Loucy (cell line): ENCODE measurements at regions not wholly inside any gene's neighbourhood (a gene's known extent, or its start where the extent isn't known, plus 50 kb on each side); places are given as distances from the start of the nearest gene placed in this dataset.

Source experiments
- H2AFZ ChIP-seq: fragments of 200-600 bp; sonication (generic); 2 replicates; pipeline ENCODE4 v1.6.0; 2016; ENCODE audit warnings: antibody characterized with exemption, mild to moderate bottlenecking, low read length, moderate library complexity
- H3F3A ChIP-seq: fragments of 200-600 bp; 2 replicates; pipeline ENCODE4 v1.6.0; 2016; ENCODE audit warnings: antibody characterized with exemption, low read depth, mild to moderate bottlenecking
- H3K27me3 ChIP-seq: fragments of 200-600 bp; sonication (generic); 2 replicates; pipeline ENCODE4 v1.6.1; 2014; ENCODE audit warnings: low read length, mild to moderate bottlenecking; ENCODE audit not compliant: insufficient read depth, poor library complexity, severe bottlenecking
- H3K36me3 ChIP-seq: fragments of 200-600 bp; sonication (generic); 2 replicates; pipeline ENCODE4 v1.6.1; 2016; ENCODE audit warnings: low read length; ENCODE audit not compliant: insufficient read depth
- H3K4me1 ChIP-seq: fragments of 200-600 bp; sonication (generic); 2 replicates; pipeline ENCODE4 v1.5.1; 2014; ENCODE audit warnings: low read length, mild to moderate bottlenecking; ENCODE audit not compliant: insufficient read depth, poor library complexity, severe bottlenecking
- H3K4me2 ChIP-seq: fragments of 200-600 bp; sonication (generic); 2 replicates; pipeline ENCODE4 v1.6.0; 2014; ENCODE audit warnings: antibody characterized with exemption, low read length, low read depth, mild to moderate bottlenecking; ENCODE audit not compliant: poor library complexity, severe bottlenecking
- H3K4me3 ChIP-seq: fragments of 200-600 bp; sonication (generic); 2 replicates; pipeline ENCODE4 v1.5.1; 2014; ENCODE audit warnings: low read length, mild to moderate bottlenecking, mixed read lengths; ENCODE audit not compliant: poor library complexity, severe bottlenecking
- H3K79me2 ChIP-seq: fragments of 200-600 bp; sonication (generic); 2 replicates; pipeline ENCODE4 v1.6.1; 2014; ENCODE audit warnings: low read length; ENCODE audit not compliant: insufficient read depth
- H3K9ac ChIP-seq: fragments of 200-600 bp; sonication (generic); 2 replicates; pipeline ENCODE4 v1.6.0; 2014; ENCODE audit warnings: mild to moderate bottlenecking, low read depth, low read length, moderate library complexity; ENCODE audit not compliant: poor library complexity, severe bottlenecking
- H3K9me2 ChIP-seq: fragments of 200-600 bp; sonication (generic); replicated peaks from 2 replicates; pipeline ENCODE4 v1.6.1; 2016; ENCODE audit warnings: low read depth, low read length, mixed read lengths
- H3K9me3 ChIP-seq: fragments of 200-600 bp; sonication (generic); 2 replicates; pipeline ENCODE4 v1.6.1; 2014; ENCODE audit warnings: mild to moderate bottlenecking, antibody characterized with exemption, low read length, low read depth; ENCODE audit not compliant: insufficient read depth
- H4K20me1 ChIP-seq: fragments of 200-600 bp; sonication (generic); 2 replicates; pipeline ENCODE4 v1.6.0; 2014; ENCODE audit warnings: antibody characterized with exemption, low read length, mild to moderate bottlenecking; ENCODE audit not compliant: insufficient read depth, poor library complexity, severe bottlenecking
- EZH2phosphoT487 ChIP-seq: fragments of 200-600 bp; IDR thresholded peaks from 2 replicates; pipeline ENCODE4 v1.6.1; 2018; ENCODE audit warnings: antibody characterized with exemption, mild to moderate bottlenecking, moderate library complexity, borderline replicate concordance
- TF ChIP-seq, protein P1 (sequence below): fragments of 200-600 bp; sonication (generic); conservative IDR thresholded peaks from 2 replicates; pipeline ENCODE4 v1.5.1; 2014; ENCODE audit warnings: mild to moderate bottlenecking, antibody characterized with exemption, low read length

DNA sequence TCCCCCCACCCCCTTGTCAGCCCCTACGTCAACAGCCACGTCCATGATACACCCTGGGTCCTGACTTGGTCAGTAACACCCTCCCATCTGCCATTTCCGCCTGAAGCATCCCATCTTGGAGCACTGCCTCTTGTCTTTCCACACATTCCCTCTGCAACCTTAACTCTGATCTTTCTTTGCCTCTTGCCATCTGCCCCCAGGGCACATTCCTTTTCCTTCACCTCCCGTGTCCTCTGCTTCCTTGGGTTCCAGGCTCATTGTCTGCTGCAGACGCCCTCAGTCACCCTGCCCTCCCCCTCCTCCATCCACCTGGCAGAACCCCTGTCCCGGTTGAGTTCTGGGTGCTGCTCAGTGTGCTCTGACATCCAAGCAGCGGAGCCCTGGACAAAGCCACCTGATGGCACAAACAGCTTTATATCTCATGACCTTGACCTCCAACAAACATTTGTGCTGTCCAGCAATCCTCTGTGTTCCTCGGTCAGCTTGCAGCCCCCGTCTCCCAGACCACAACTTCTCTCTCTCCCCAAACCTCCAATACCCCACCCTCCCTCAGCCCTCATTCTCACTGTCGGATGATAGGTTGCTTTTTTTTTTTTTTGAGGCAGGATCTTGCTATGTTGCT is 97.7 kb upstream of the IER5L start:
- Histone ChIP-seq H3K9me3 (no peaks in the 10 kb centered on the region), H3K27me3 (no peaks in the 10 kb centered on the region), H3F3A (no peaks in the 10 kb centered on the region), H3K4me2 (no peak overlapping the region), H3K4me3 (no peak overlapping the region), H3K79me2 (no peaks in the 10 kb centered on the region), H3K9ac (no peak overlapping the region), H3K36me3 (no peaks in the 10 kb centered on the region), H3K4me1 (peaks cover 8% of the 10 kb centered on the region), H4K20me1 (no peaks in the 10 kb centered on the region), H3K9me2 (no peaks in the 10 kb centered on the region), H2AFZ (no peak overlapping the region)
- TF ChIP-seq, protein P1, sequence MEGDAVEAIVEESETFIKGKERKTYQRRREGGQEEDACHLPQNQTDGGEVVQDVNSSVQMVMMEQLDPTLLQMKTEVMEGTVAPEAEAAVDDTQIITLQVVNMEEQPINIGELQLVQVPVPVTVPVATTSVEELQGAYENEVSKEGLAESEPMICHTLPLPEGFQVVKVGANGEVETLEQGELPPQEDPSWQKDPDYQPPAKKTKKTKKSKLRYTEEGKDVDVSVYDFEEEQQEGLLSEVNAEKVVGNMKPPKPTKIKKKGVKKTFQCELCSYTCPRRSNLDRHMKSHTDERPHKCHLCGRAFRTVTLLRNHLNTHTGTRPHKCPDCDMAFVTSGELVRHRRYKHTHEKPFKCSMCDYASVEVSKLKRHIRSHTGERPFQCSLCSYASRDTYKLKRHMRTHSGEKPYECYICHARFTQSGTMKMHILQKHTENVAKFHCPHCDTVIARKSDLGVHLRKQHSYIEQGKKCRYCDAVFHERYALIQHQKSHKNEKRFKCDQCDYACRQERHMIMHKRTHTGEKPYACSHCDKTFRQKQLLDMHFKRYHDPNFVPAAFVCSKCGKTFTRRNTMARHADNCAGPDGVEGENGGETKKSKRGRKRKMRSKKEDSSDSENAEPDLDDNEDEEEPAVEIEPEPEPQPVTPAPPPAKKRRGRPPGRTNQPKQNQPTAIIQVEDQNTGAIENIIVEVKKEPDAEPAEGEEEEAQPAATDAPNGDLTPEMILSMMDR = no peak
- no peak for TF ChIP-seq EZH2phosphoT487

DNA sequence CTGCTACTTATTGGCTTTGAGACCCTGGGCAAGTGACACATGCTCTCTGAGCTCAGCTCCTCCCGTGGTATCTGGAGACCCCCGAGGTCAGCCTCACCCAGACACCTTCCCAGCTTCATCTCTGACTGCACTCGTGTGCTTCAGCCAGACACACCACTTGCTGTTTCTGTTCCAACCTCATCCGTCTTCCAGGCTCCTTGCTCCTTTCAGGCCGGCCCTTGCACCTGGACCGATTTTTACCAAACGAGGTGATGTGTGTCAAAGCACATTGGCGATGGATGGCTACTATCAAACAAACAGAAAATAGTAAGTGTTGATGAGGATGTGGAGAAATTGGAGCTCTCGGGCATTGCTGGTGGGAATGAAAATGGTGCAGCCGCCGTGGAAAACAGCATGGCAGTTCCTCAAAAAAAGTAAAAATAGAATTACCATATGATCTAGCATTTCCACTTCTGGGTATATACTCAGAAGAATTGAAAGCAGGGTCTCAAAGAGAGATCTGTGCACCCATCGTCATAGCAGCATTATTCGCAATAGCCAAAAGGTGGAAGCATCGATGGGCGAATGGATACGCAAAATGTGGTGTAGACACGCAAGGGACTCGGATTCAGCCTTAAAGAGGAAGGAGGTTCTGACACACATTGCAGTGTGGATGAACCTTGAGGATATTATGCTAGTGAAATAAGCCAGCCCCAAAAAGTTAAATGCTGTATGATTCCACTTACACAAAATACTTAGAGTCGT is 96.1 kb upstream of the IER5L start:
- no peak overlapping the region for H3K4me3 ChIP-seq
- H3K9me2 ChIP-seq = no peaks in the 10 kb centered on the region
- no peaks in the 10 kb centered on the region for H3K27me3 ChIP-seq
- no peaks in the 10 kb centered on the region for H3K9me3 ChIP-seq
- no peaks in the 10 kb centered on the region for H3K79me2 ChIP-seq
- H3K36me3 ChIP-seq = no peaks in the 10 kb centered on the region
- H3K4me1 ChIP-seq = peaks cover 16% of the 10 kb centered on the region
- no peak overlapping the region for H2AFZ ChIP-seq
- H3F3A ChIP-seq = no peaks in the 10 kb centered on the region
- TF ChIP-seq EZH2phosphoT487 = no peak
- TF ChIP-seq, protein P1 = no peak
- H3K9ac ChIP-seq = no peak overlapping the region
- H3K4me2 ChIP-seq = no peak overlapping the region
- no peaks in the 10 kb centered on the region for H4K20me1 ChIP-seq

- Histone ChIP-seq H3K9ac (no peak overlapping the region), H2AFZ (no peak overlapping the region), H3K36me3 (no peaks in the 10 kb centered on the region), H3K4me1 (peaks cover 16% of the 10 kb centered on the region), H3F3A (no peaks in the 10 kb centered on the region), H3K79me2 (no peaks in the 10 kb centered on the region), H3K9me3 (no peaks in the 10 kb centered on the region), H3K4me2 (no peak overlapping the region), H3K27me3 (no peaks in the 10 kb centered on the region), H3K9me2 (no peaks in the 10 kb centered on the region), H3K4me3 (no peak overlapping the region), H4K20me1 (no peaks in the 10 kb centered on the region)
- TF ChIP-seq, protein P1 = no peak
- no peak for TF ChIP-seq EZH2phosphoT487
Measured at GRCh38 chr9:129273136-129273895, 95.3 kb upstream of the IER5L start.
